ENCODE measurements at regions not wholly inside any gene's neighbourhood (a gene's known extent, or its start where the extent isn't known, plus 50 kb on each side); places are given as distances from the start of the nearest gene placed in this dataset.

DNA sequence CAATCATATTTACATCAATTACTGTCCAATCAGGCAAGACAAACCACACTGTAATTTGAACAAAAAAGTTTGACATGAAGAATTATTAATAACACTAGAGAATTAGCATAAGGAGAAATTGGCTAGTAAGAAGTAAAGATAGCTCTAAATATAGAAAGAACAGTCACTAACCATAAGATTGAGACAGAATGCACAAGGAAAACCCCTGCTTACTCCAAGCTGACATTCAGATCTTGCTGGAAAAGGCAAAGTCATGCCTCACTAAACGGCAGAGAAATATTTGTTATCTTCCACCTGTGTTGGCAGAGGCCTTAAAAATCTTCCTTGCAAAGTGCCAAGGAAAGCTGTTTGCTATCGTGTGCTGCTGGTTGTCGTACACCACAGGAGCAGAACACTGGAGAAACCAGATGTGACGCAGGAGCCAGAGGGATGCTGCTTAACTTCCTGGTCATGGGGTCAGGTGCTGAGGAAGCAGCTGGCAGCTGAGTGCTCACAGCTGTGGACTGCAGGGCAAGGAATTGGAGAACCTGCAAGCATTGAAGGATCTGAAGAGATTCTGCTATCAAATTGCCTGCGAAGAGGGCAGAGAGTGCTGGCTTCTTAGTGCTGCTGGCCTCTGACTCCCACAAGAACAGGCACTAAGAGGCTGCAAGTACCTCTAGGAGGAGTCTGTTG lies 1323.3 kb downstream of the LRFN5 start:
- H4K20me1 ChIP-seq (ENCODE audit: control insufficient read depth, insufficient read depth, low read depth, low read length): no peaks in the 10 kb centered on the region
- H3K4me2 ChIP-seq (ENCODE audit: low read length): no peak overlapping the region

GRCh38 chr14:42927313-42927712 lies 1320.6 kb downstream of the LRFN5 start:
- Histone ChIP-seq H3K27ac (ENCODE audit: low read depth, low read length) (no peak overlapping the region), H3K9me3 (ENCODE audit: control insufficient read depth, insufficient read depth, low read length) (no peaks in the 10 kb centered on the region; the same call in 1 of the 2 replicates), H3K36me3 (ENCODE audit: control insufficient read depth, low read length) (no peaks in the 10 kb centered on the region), H3K4me2 (ENCODE audit: low read length) (no peak overlapping the region), H3K4me3 (ENCODE audit: low read length) (no peak overlapping the region), H3K27me3 (ENCODE audit: control insufficient read depth, low read length) (no peaks in the 10 kb centered on the region), H3K9me2 (replicated peaks; ENCODE audit: control insufficient read depth, low read length) (no peaks in the 10 kb centered on the region), H4K20me1 (ENCODE audit: control insufficient read depth, insufficient read depth, low read depth, low read length) (no peaks in the 10 kb centered on the region), H3F3A (ENCODE audit: control insufficient read depth, insufficient read depth) (no peaks in the 10 kb centered on the region), H3K79me2 (ENCODE audit: control insufficient read depth, low read length) (no peaks in the 10 kb centered on the region), H3K4me1 (ENCODE audit: control insufficient read depth, low read length) (no peaks in the 10 kb centered on the region)
- TF ChIP-seq CTCF (IDR thresholded peaks at IDR 0.05; ENCODE audit: low read depth, low read length, poor library complexity, severe bottlenecking) (no peak), EZH2phosphoT487 (IDR thresholded peaks at IDR 0.05; ENCODE audit: borderline replicate concordance, low read length) (no peak)

More for the DNA sequence above, 1323.3 kb downstream of the LRFN5 start:
- H3K9me2 ChIP-seq (replicated peaks; ENCODE audit: control insufficient read depth, low read length): no peaks in the 10 kb centered on the region
- no peaks in the 10 kb centered on the region for H3K79me2 ChIP-seq (ENCODE audit: control insufficient read depth, low read length)
- H3K9me3 ChIP-seq (ENCODE audit: control insufficient read depth, insufficient read depth, low read length): no peaks in the 10 kb centered on the region; the same call in 1 of the 2 replicates
- TF ChIP-seq EZH2phosphoT487 (IDR thresholded peaks at IDR 0.05; ENCODE audit: borderline replicate concordance, low read length) (no peak), CTCF (IDR thresholded peaks at IDR 0.05; ENCODE audit: low read depth, low read length, poor library complexity, severe bottlenecking) (no peak)
- H3K4me1 ChIP-seq (ENCODE audit: control insufficient read depth, low read length): no peaks in the 10 kb centered on the region
- no peak overlapping the region for H3K4me3 ChIP-seq (ENCODE audit: low read length)
- no peaks in the 10 kb centered on the region for H3K27me3 ChIP-seq (ENCODE audit: control insufficient read depth, low read length)
- no peaks in the 10 kb centered on the region for H3K36me3 ChIP-seq (ENCODE audit: control insufficient read depth, low read length)
- H3F3A ChIP-seq (ENCODE audit: control insufficient read depth, insufficient read depth): no peaks in the 10 kb centered on the region
- no peak overlapping the region for H3K27ac ChIP-seq (ENCODE audit: low read depth, low read length)

DNA sequence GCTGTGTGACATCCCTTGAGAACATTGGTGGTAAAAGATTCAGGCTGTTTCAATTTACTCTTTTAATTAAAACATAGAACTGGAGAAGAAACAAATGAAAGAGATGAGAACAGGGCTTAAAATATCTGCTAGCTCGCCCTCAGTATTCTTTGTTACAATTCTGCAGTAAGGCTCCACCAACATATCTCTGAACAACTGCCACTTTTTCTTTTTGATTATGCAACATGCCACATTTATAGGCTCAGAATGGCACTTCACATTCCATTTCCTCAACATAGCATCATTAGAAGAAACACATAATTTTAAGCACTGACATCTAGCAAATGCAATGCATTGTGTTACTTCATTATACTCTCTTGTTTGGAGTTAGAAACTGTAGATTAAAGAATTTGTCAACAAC lies 1315.2 kb downstream of the LRFN5 start:
- Histone ChIP-seq H3K4me3 (ENCODE audit: low read length) (no peak overlapping the region), H4K20me1 (ENCODE audit: control insufficient read depth, insufficient read depth, low read depth, low read length) (no peaks in the 10 kb centered on the region), H3K4me1 (ENCODE audit: control insufficient read depth, low read length) (no peaks in the 10 kb centered on the region), H3K79me2 (ENCODE audit: control insufficient read depth, low read length) (no peaks in the 10 kb centered on the region), H3F3A (ENCODE audit: control insufficient read depth, insufficient read depth) (no peaks in the 10 kb centered on the region), H3K27me3 (ENCODE audit: control insufficient read depth, low read length) (no peaks in the 10 kb centered on the region), H3K9me3 (ENCODE audit: control insufficient read depth, insufficient read depth, low read length) (no peaks in the 10 kb centered on the region), H3K4me2 (ENCODE audit: low read length) (no peak overlapping the region), H3K9me2 (replicated peaks; ENCODE audit: control insufficient read depth, low read length) (no peaks in the 10 kb centered on the region), H3K27ac (ENCODE audit: low read depth, low read length) (no peak overlapping the region), H3K36me3 (ENCODE audit: control insufficient read depth, low read length) (no peaks in the 10 kb centered on the region)
- TF ChIP-seq CTCF (IDR thresholded peaks at IDR 0.05; ENCODE audit: low read depth, low read length, poor library complexity, severe bottlenecking): no peak
- TF ChIP-seq EZH2phosphoT487 (IDR thresholded peaks at IDR 0.05; ENCODE audit: borderline replicate concordance, low read length): no peak
